GM12872 (cell line): ENCODE measurements at regions not wholly inside any gene's neighbourhood (a gene's known extent, or its start where the extent isn't known, plus 50 kb on each side); places are given as distances from the start of the nearest gene placed in this dataset.

Experiments
- CTCF ChIP-seq: IDR thresholded peaks from 3 replicates; pipeline ENCODE4 v1.5.1; 2011; ENCODE audit warnings: low read depth, mild to moderate bottlenecking, low read length, moderate library complexity; ENCODE audit not compliant: insufficient read depth

GRCh38 chr14:26163761-26164160, 434.1 kb downstream of the NOVA1 start:
- no peak for TF ChIP-seq CTCF

GRCh38 chr14:26157517-26157916, 440.3 kb downstream of the NOVA1 start:
- no peak for TF ChIP-seq CTCF

GRCh38 chr14:26143057-26143456, 454.8 kb downstream of the NOVA1 start:
- no peak for TF ChIP-seq CTCF

GRCh38 chr14:26138764-26139445, 458.9 kb downstream of the NOVA1 start:
- TF ChIP-seq CTCF, result no peak

GRCh38 chr14:26137161-26137560, 460.7 kb downstream of the NOVA1 start:
- 0 out of 3 replicates have a peak, but pooled peaks have one; percentile 28 for TF ChIP-seq CTCF

- TF ChIP-seq CTCF, result no peak
Observed at GRCh38 chr14:26132061-26132645, 465.7 kb downstream of the NOVA1 start.

- no peak for TF ChIP-seq CTCF
Observed at GRCh38 chr14:26130690-26131089, 467.1 kb downstream of the NOVA1 start.
